Cerebellar nuclear complex (tissue), 1 donor: ENCODE measurements at regions not wholly inside any gene's neighbourhood (a gene's known extent, or its start where the extent isn't known, plus 50 kb on each side); places are given as distances from the start of the nearest gene placed in this dataset.

Source experiments
- DNase-seq, 2 experiments: peaks; one replicate each; lab custom pipeline; 2025; lab: John Stamatoyannopoulos, UW

- DNase-seq: no peak
Observed at GRCh38 chr12:98401427-98401826, 114.0 kb upstream of the TMPO start.

GRCh38 chr12:98402091-98402490 lies 113.3 kb upstream of the TMPO start:
- no peak for DNase-seq

GRCh38 chr12:98402671-98403070 lies 112.7 kb upstream of the TMPO start:
- no peak for DNase-seq

- no peak for DNase-seq
Observed at GRCh38 chr12:98403385-98403784, 112.0 kb upstream of the TMPO start.

GRCh38 chr12:98403936-98404335 lies 111.5 kb upstream of the TMPO start:
- DNase-seq: no peak

GRCh38 chr12:98405805-98406366 lies 109.5 kb upstream of the TMPO start:
- DNase-seq: no peak

- DNase-seq: no peak
Observed at GRCh38 chr12:98406378-98406777, 109.0 kb upstream of the TMPO start.

GRCh38 chr12:98408681-98409080 lies 106.7 kb upstream of the TMPO start:
- DNase-seq: no peak

- DNase-seq: no peak
Observed at GRCh38 chr12:98409548-98409947, 105.8 kb upstream of the TMPO start.

- DNase-seq: no peak
Observed at GRCh38 chr12:98410356-98410755, 105.0 kb upstream of the TMPO start.

GRCh38 chr12:98416845-98417244 lies 98.5 kb upstream of the TMPO start:
- no peak for DNase-seq

- no peak for DNase-seq
Observed at GRCh38 chr12:98417266-98417665, 98.1 kb upstream of the TMPO start.

GRCh38 chr12:98418357-98419075 lies 96.9 kb upstream of the TMPO start:
- no peak for DNase-seq

- no peak for DNase-seq
Observed at GRCh38 chr12:98419081-98419794, 96.2 kb upstream of the TMPO start.

GRCh38 chr12:98419795-98420404 lies 95.5 kb upstream of the TMPO start:
- no peak for DNase-seq

GRCh38 chr12:98420461-98420860 lies 94.9 kb upstream of the TMPO start:
- no peak for DNase-seq

GRCh38 chr12:98421316-98421715 lies 94.1 kb upstream of the TMPO start:
- peak in 1 of 2 experiments; percentile 13 for DNase-seq

GRCh38 chr12:98422359-98422758 lies 93.0 kb upstream of the TMPO start:
- DNase-seq: no peak

- DNase-seq: no peak
Observed at GRCh38 chr12:98422812-98423211, 92.6 kb upstream of the TMPO start.

- DNase-seq: no peak
Observed at GRCh38 chr12:98423963-98424362, 91.4 kb upstream of the TMPO start.

- no peak for DNase-seq
Observed at GRCh38 chr12:98424726-98425401, 90.5 kb upstream of the TMPO start.

- no peak for DNase-seq
Observed at GRCh38 chr12:98425859-98426258, 89.5 kb upstream of the TMPO start.
